Caco-2 (cell line): ENCODE measurements at regions not wholly inside any gene's neighbourhood (a gene's known extent, or its start where the extent isn't known, plus 50 kb on each side); places are given as distances from the start of the nearest gene placed in this dataset.
"Not testable (repeated sequence)": the region's sequence is repeated elsewhere in the genome, so short reads cannot be mapped to it uniquely, and the experiment has no call there.

Experiments
- BruUV-seq: library from RNA; stranded (reverse); fragments of 400-500 nt; replicated peaks from 2 replicates; lab custom pipeline; 2021; lab: Mats Ljungman, UMichigan
- CTCF ChIA-PET: fragments of 300-600 bp; sonication (Branson Sonifier 250); formaldehyde crosslinking; loops from one replicate; lab custom pipeline; 2022; ENCODE audit warnings: antibody characterized with exemption; lab: Charles Lee
- POLR2A ChIA-PET: fragments of 300-600 bp; sonication (Branson Sonifier 250); formaldehyde crosslinking; loops from one replicate; lab custom pipeline; 2022; ENCODE audit warnings: antibody characterized with exemption; lab: Charles Lee
- DNase-seq, 2 experiments: peaks; one replicate each; pipeline versions ENCODE4 v3.0.0 to v3.0.0-alpha.2; 2020 to 2022
- H3K27me3 ChIP-seq: replicated peaks from 2 replicates; pipeline ENCODE4 v1.6.0; 2011; ENCODE audit warnings: low read length; ENCODE audit not compliant: control insufficient read depth, insufficient read depth
- H3K36me3 ChIP-seq: 2 replicates; pipeline ENCODE4 v1.5.1; 2011; ENCODE audit warnings: low read length; ENCODE audit not compliant: control insufficient read depth, insufficient read depth
- H3K4me1 ChIP-seq: fragments of 250-450 bp; sonication (Bioruptor Pico); 2 replicates; pipeline ENCODE4 v1.5.1; 2020; ENCODE audit warnings: mild to moderate bottlenecking
- H3K4me3 ChIP-seq: 2 replicates; pipeline ENCODE4 v1.5.1; 2011; ENCODE audit warnings: low read depth, mild to moderate bottlenecking, control low read depth, low read length
- H3K9me3 ChIP-seq: fragments of 250-450 bp; sonication (Bioruptor Pico); 2 replicates; pipeline ENCODE4 v1.5.1; 2020; ENCODE audit warnings: mild to moderate bottlenecking, moderate library complexity
- H3K27ac Mint-ChIP-seq: one replicate; pipeline ENCODE4 v1.8.0; 2022; ENCODE audit warnings: mixed read lengths; ENCODE audit not compliant: unreplicated experiment
- H3K27me3 Mint-ChIP-seq: one replicate; pipeline ENCODE4 v1.8.0; 2022; ENCODE audit warnings: mixed read lengths; ENCODE audit not compliant: insufficient read depth, unreplicated experiment
- H3K36me3 Mint-ChIP-seq: one replicate; pipeline ENCODE4 v1.8.0; 2022; ENCODE audit warnings: mild to moderate bottlenecking, mixed read lengths; ENCODE audit not compliant: insufficient read depth, unreplicated experiment
- H3K4me1 Mint-ChIP-seq: one replicate; pipeline ENCODE4 v1.8.0; 2022; ENCODE audit warnings: low read depth, mixed read lengths; ENCODE audit not compliant: unreplicated experiment
- H3K4me3 Mint-ChIP-seq: one replicate; pipeline ENCODE4 v1.8.0; 2022; ENCODE audit warnings: mild to moderate bottlenecking, moderate library complexity, mixed read lengths; ENCODE audit not compliant: unreplicated experiment
- H3K9me3 Mint-ChIP-seq: one replicate; pipeline ENCODE4 v1.8.0; 2022; ENCODE audit warnings: mixed read lengths; ENCODE audit not compliant: unreplicated experiment
- CTCF ChIP-seq, 2 experiments: fragments of 200-600 bp in 1 of 2; IDR thresholded peaks; 1 replicate in 1 of 2; 2 replicates in 1 of 2; pipeline versions ENCODE4 v1.5.1 to v1.8.0; 2011 to 2022; ENCODE audit warnings: antibody characterized with exemption in 1 of 2, control low read depth in 1 of 2, inconsistent platforms in 1 of 2, low read depth in 1 of 2, low read length in 1 of 2, mild to moderate bottlenecking in 1 of 2, moderate library complexity in 1 of 2; ENCODE audit not compliant: insufficient read depth in 1 of 2, severe bottlenecking in 1 of 2, unreplicated experiment in 1 of 2
- intact Hi-C: fragments of 100-400 bp; cut with micrococcal nuclease; formaldehyde crosslinking; loops from one replicate; pipeline ENCODE4 v1.10.0; 2022; ENCODE audit not compliant: unreplicated experiment

GRCh38 chr2:58700591-58700990 lies 459.5 kb upstream of the FANCL start:
- TF ChIP-seq CTCF (IDR thresholded peaks at IDR 0.05; ENCODE audit: insufficient read depth in 1 of 2, low read depth in 1 of 2, low read length in 1 of 2, severe bottlenecking in 1 of 2, unreplicated experiment in 1 of 2) = no peak
- no peak overlapping the region for H3K4me3 ChIP-seq
- H3K27me3 ChIP-seq = no peaks in the 10 kb centered on the region
- H3K36me3 ChIP-seq = no peaks in the 10 kb centered on the region
- BruUV-seq = no TSS peak
- Mint-ChIP-seq H3K36me3 (no peaks in the 10 kb centered on the region), H3K4me1 (no peaks in the 10 kb centered on the region), H3K27ac (no peak overlapping the region), H3K27me3 (peaks cover 4% of the 10 kb centered on the region), H3K9me3 (no peaks in the 10 kb centered on the region), H3K4me3 (no peak overlapping the region)
- H3K9me3 ChIP-seq = no peaks in the 10 kb centered on the region
- intact Hi-C loops = no loop called here
- CTCF ChIA-PET = no interaction called here
- POLR2A ChIA-PET = no interaction called here
- no peaks in the 10 kb centered on the region for H3K4me1 ChIP-seq
- no peak for DNase-seq

- H3K9me3 Mint-ChIP-seq = no peaks in the 10 kb centered on the region
- peaks cover 4% of the 10 kb centered on the region for H3K27me3 Mint-ChIP-seq
- Histone ChIP-seq H3K9me3 (no peaks in the 10 kb centered on the region), H3K36me3 (no peaks in the 10 kb centered on the region), H3K27me3 (no peaks in the 10 kb centered on the region), H3K4me3 (no peak overlapping the region), H3K4me1 (no peaks in the 10 kb centered on the region)
- H3K27ac Mint-ChIP-seq = no peak overlapping the region
- no peak for DNase-seq
- BruUV-seq = no TSS peak
- H3K4me3 Mint-ChIP-seq = no peak overlapping the region
- no peaks in the 10 kb centered on the region for H3K36me3 Mint-ChIP-seq
- intact Hi-C loops = no loop called here
- ChIA-PET CTCF (no interaction called here), POLR2A (no interaction called here)
- H3K4me1 Mint-ChIP-seq = no peaks in the 10 kb centered on the region
- TF ChIP-seq CTCF (IDR thresholded peaks at IDR 0.05; ENCODE audit: insufficient read depth in 1 of 2, low read depth in 1 of 2, low read length in 1 of 2, severe bottlenecking in 1 of 2, unreplicated experiment in 1 of 2) = no peak
These were observed 458.3 kb upstream of the FANCL start for GRCh38 chr2:58699411-58699810.

GRCh38 chr2:58698620-58699019 lies 457.5 kb upstream of the FANCL start:
- TF ChIP-seq CTCF (IDR thresholded peaks at IDR 0.05; ENCODE audit: insufficient read depth in 1 of 2, low read depth in 1 of 2, low read length in 1 of 2, severe bottlenecking in 1 of 2, unreplicated experiment in 1 of 2) = no peak
- BruUV-seq = no TSS peak

GRCh38 chr2:58694114-58694513 lies 453.0 kb upstream of the FANCL start:
- DNase-seq, CTCF ChIA-PET, BruUV-seq, H3K9me3 ChIP-seq, H3K4me1 ChIP-seq, H3K27me3 ChIP-seq, H3K4me1 Mint-ChIP-seq, H3K9me3 Mint-ChIP-seq, H3K36me3 ChIP-seq, H3K4me3 ChIP-seq, intact Hi-C loops, H3K27ac Mint-ChIP-seq, H3K36me3 Mint-ChIP-seq, H3K27me3 Mint-ChIP-seq, H3K4me3 Mint-ChIP-seq, POLR2A ChIA-PET: not testable (repeated sequence)

More at GRCh38 chr2:58698620-58699019, 457.5 kb upstream of the FANCL start:
- H3K4me3 ChIP-seq = no peak overlapping the region
- no peaks in the 10 kb centered on the region for H3K4me1 Mint-ChIP-seq
- DNase-seq = no peak
- H3K9me3 ChIP-seq = no peaks in the 10 kb centered on the region
- no peaks in the 10 kb centered on the region for H3K27me3 ChIP-seq
- H3K4me1 ChIP-seq = no peaks in the 10 kb centered on the region
- H3K27me3 Mint-ChIP-seq = peaks cover 4% of the 10 kb centered on the region
- ChIA-PET CTCF (no interaction called here), POLR2A (no interaction called here)
- H3K36me3 Mint-ChIP-seq = no peaks in the 10 kb centered on the region
- no peak overlapping the region for H3K4me3 Mint-ChIP-seq
- H3K27ac Mint-ChIP-seq = no peak overlapping the region
- no peaks in the 10 kb centered on the region for H3K36me3 ChIP-seq
- intact Hi-C loops = no loop called here
- H3K9me3 Mint-ChIP-seq = no peaks in the 10 kb centered on the region

- H3K36me3 ChIP-seq, H3K27ac Mint-ChIP-seq, CTCF ChIA-PET, H3K36me3 Mint-ChIP-seq, H3K4me1 Mint-ChIP-seq, H3K4me1 ChIP-seq, POLR2A ChIA-PET, H3K27me3 ChIP-seq, BruUV-seq, DNase-seq, intact Hi-C loops, H3K4me3 ChIP-seq, H3K4me3 Mint-ChIP-seq, H3K9me3 ChIP-seq, H3K9me3 Mint-ChIP-seq, H3K27me3 Mint-ChIP-seq: not testable (repeated sequence)
These were observed 449.9 kb upstream of the FANCL start for GRCh38 chr2:58691041-58691440.
